K562 (cell line): ENCODE measurements at regions not wholly inside any gene's neighbourhood (a gene's known extent, or its start where the extent isn't known, plus 50 kb on each side); places are given as distances from the start of the nearest gene placed in this dataset.

Experiments used
- ATAC-seq: fragments of 200-7000 bp; cut with Tn5 transposase; 3 replicates; pipeline ENCODE4 v1.9.1; 2020; ENCODE audit warnings: moderate library complexity
- BruUV-seq: library from RNA; stranded (reverse); fragments of 400-500 nt; replicated peaks from 2 replicates; lab custom pipeline; 2021; lab: Mats Ljungman, UMichigan
- CTCF ChIA-PET: fragments of 300-600 bp; formaldehyde crosslinking; extraction: SDS; loops from one replicate; lab custom pipeline; 2021; ENCODE audit warnings: low intra/inter-chr PET ratio; lab: Yijun Ruan, JAX
- POLR2A ChIA-PET: fragments of 300-600, 350-650 bp; sonication (Branson Sonifier 250); formaldehyde crosslinking; extraction: SDS; loops from one replicate; lab custom pipeline; 2021; ENCODE audit warnings: antibody characterized with exemption, inconsistent platforms; lab: Yijun Ruan, JAX
- DNase-seq, 4 experiments: peaks; one replicate each; pipeline versions ENCODE4 v3.0.0 to v3.0.0-alpha.2; 2011 to 2018; ENCODE audit warnings: low spot score in 3 of 4, mixed read lengths in 3 of 4; ENCODE audit errors: extremely low read depth in 1 of 4
- FAIRE-seq: peaks from 2 replicates; lab custom pipeline; 2011; peaks lifted over from hg19 to GRCh38; lab: Jason Lieb, UNC
- H2AFZ ChIP-seq: 2 replicates; pipeline ENCODE4 v1.6.0; 2011; ENCODE audit warnings: low read depth, low read length, control low read depth, inconsistent platforms
- H3K27ac ChIP-seq: fragments of 200-600 bp; 3 replicates; pipeline ENCODE4 v1.8.0; 2011; ENCODE audit warnings: low read depth, mild to moderate bottlenecking, control low read depth, inconsistent platforms, low read length, moderate library complexity, mixed read lengths; ENCODE audit errors: extremely low read depth
- H3K27me3 ChIP-seq, 2 experiments: fragments of 300-600 bp in 1 of 2; 2 replicates in 1 of 2; 3 replicates in 1 of 2; pipeline versions ENCODE4 v1.6.0 to v1.8.0; 2011; ENCODE audit warnings: inconsistent platforms in 2 of 2, low read length in 2 of 2, mild to moderate bottlenecking in 1 of 2, mixed read lengths in 1 of 2, moderate library complexity in 1 of 2; ENCODE audit not compliant: control insufficient read depth in 2 of 2, insufficient read depth in 2 of 2
- H3K36me3 ChIP-seq: fragments of 300-600 bp; 3 replicates; pipeline ENCODE4 v1.8.0; 2011; ENCODE audit warnings: mild to moderate bottlenecking, low read length, inconsistent platforms; ENCODE audit not compliant: control insufficient read depth, insufficient read depth
- H3K4me1 ChIP-seq, 2 experiments: fragments of 200-600 bp in 1 of 2; replicated peaks in 1 of 2; 2 replicates in 1 of 2; 3 replicates in 1 of 2; pipeline versions ENCODE4 v1.5.1 to v1.8.0; 2011; ENCODE audit warnings: inconsistent platforms in 2 of 2, low read length in 2 of 2, mild to moderate bottlenecking in 1 of 2, mixed read lengths in 1 of 2, moderate library complexity in 1 of 2; ENCODE audit not compliant: control insufficient read depth in 2 of 2, insufficient read depth in 2 of 2
- H3K4me2 ChIP-seq: 2 replicates; pipeline ENCODE4 v1.6.1; 2011; ENCODE audit warnings: low read length, control low read depth, inconsistent platforms, mixed read lengths; ENCODE audit not compliant: insufficient read depth
- H3K4me3 ChIP-seq: fragments of 200-600 bp; sonication (generic), shearing (Covaris generic); 2 replicates; pipeline ENCODE4 v1.5.1; 2016; ENCODE audit warnings: control low read depth, inconsistent platforms
- H3K79me2 ChIP-seq: fragments of 200-600 bp; 3 replicates; pipeline ENCODE4 v1.8.0; 2011; ENCODE audit warnings: low read length, inconsistent platforms; ENCODE audit not compliant: control insufficient read depth, insufficient read depth
- H3K9ac ChIP-seq, 2 experiments: 2 replicates each; pipeline versions ENCODE4 v1.6.0 to v1.6.1; 2011; ENCODE audit warnings: low read depth in 2 of 2, low read length in 2 of 2, control low read depth in 1 of 2, inconsistent platforms in 1 of 2, mild to moderate bottlenecking in 1 of 2, mixed read lengths in 1 of 2; ENCODE audit not compliant: insufficient read depth in 1 of 2
- H3K9me1 ChIP-seq: one replicate; pipeline ENCODE4 v1.6.0; 2011; ENCODE audit warnings: inconsistent platforms, mild to moderate bottlenecking, low read length, moderate library complexity; ENCODE audit not compliant: control insufficient read depth, insufficient read depth
- H3K9me3 ChIP-seq: replicated peaks from 2 replicates; pipeline ENCODE4 v1.5.1; 2011; ENCODE audit warnings: low read depth, low read length, inconsistent platforms; ENCODE audit not compliant: control insufficient read depth, insufficient read depth
- H4K20me1 ChIP-seq: replicated peaks from 2 replicates; pipeline ENCODE4 v1.6.1; 2011; ENCODE audit warnings: low read length, inconsistent platforms, mixed read lengths; ENCODE audit not compliant: control insufficient read depth, insufficient read depth
- CEBPG ChIP-seq, 3 experiments: fragments of 200-800 bp in 1 of 3; sonication (Bioruptor generic) in 1 of 3; sonication (generic) in 1 of 3; formaldehyde crosslinking in 1 of 3; IDR thresholded peaks in 2 of 3; conservative IDR thresholded peaks in 1 of 3; 2 replicates each; pipeline versions ENCODE4 v1.6.1 to v1.8.0; 2016 to 2022; ENCODE audit warnings: missing compliant biosample characterization in 2 of 3, missing genetic modification characterization in 2 of 3, mild to moderate bottlenecking in 1 of 3, missing genetic modification reagents in 1 of 3
- CTBP1 ChIP-seq: fragments of 450-650 bp; IDR thresholded peaks from 2 replicates; pipeline ENCODE4 v1.6.1; 2016; ENCODE audit warnings: borderline replicate concordance
- EP300 ChIP-seq: IDR thresholded peaks from 2 replicates; pipeline ENCODE4 v1.6.1; 2012; ENCODE audit warnings: low read length, improper control_type of control experiment
- FOXJ2 ChIP-seq: fragments of 200-800 bp; sonication (Bioruptor generic); IDR thresholded peaks from 2 replicates; pipeline ENCODE4 v1.6.1; 2016; ENCODE audit warnings: missing genetic modification characterization, missing compliant biosample characterization
- L3MBTL2 ChIP-seq: fragments of 450-650 bp; IDR thresholded peaks from 2 replicates; pipeline ENCODE4 v1.6.1; 2016; ENCODE audit warnings: mild to moderate bottlenecking, moderate library complexity
- NR2C2 ChIP-seq, 2 experiments: fragments of 200-800 bp in 1 of 2; sonication (Bioruptor generic) in 1 of 2; sonication (generic) in 1 of 2; formaldehyde crosslinking in 1 of 2; IDR thresholded peaks; 2 replicates each; pipeline versions ENCODE4 v1.6.1 to v1.8.0; 2016 to 2022; ENCODE audit warnings: mild to moderate bottlenecking in 1 of 2, missing compliant biosample characterization in 1 of 2, missing genetic modification characterization in 1 of 2, missing genetic modification reagents in 1 of 2
- PML ChIP-seq: IDR thresholded peaks from 2 replicates; pipeline ENCODE4 v1.6.1; 2012; ENCODE audit warnings: low read length, inconsistent platforms
- POLR2B ChIP-seq: fragments of 450-650 bp; IDR thresholded peaks from 2 replicates; pipeline ENCODE4 v1.6.1; 2018; ENCODE audit warnings: low read depth; ENCODE audit not compliant: partially characterized antibody
- RBM14 ChIP-seq: fragments of 200-400 bp; formaldehyde crosslinking; IDR thresholded peaks from 2 replicates; pipeline ENCODE4 v1.6.1; 2018; ENCODE audit warnings: low read depth, mild to moderate bottlenecking, low read length, moderate library complexity, borderline replicate concordance; ENCODE audit not compliant: insufficient read depth
- RBM17 ChIP-seq: fragments of 200-400 bp; formaldehyde crosslinking; IDR thresholded peaks from 2 replicates; pipeline ENCODE4 v1.6.1; 2017; ENCODE audit warnings: low read depth, mild to moderate bottlenecking, low read length, borderline replicate concordance
- ZNF695 ChIP-seq: fragments of 450-650 bp; formaldehyde crosslinking; IDR thresholded peaks from 2 replicates; pipeline ENCODE4 v1.4.0; 2020; ENCODE audit warnings: mild to moderate bottlenecking, moderate library complexity
- ZNF764 ChIP-seq: fragments of 250-450 bp; sonication (Bioruptor Pico); IDR thresholded peaks from 2 replicates; pipeline ENCODE4 v1.4.0; 2020; ENCODE audit warnings: low read depth, mild to moderate bottlenecking, moderate library complexity
- WGBS: fragments of 100-300 bp; shearing (Covaris generic); methylation state at CpG from one replicate; pipeline ENCODE4 v1.1.6; 2016; ENCODE audit warnings: low coverage, mixed read lengths; ENCODE audit not compliant: insufficient coverage; ENCODE audit errors: missing lambda C conversion rate; 5-methylcytosine and 5-hydroxymethylcytosine counted together
- in situ Hi-C: fragments of 300-500 bp; cut with MboI; formaldehyde crosslinking; loops from 4 replicates; pipeline ENCODE4 v1.15.0; 2018; ENCODE audit warnings: inconsistent platforms, mixed read lengths
- intact Hi-C: fragments of 100-400 bp; cut with micrococcal nuclease; formaldehyde crosslinking; loops from 2 replicates; pipeline ENCODE4 v1.14.2; 2022
- TF ChIP-seq, protein P1 (sequence below): fragments of 250-450 bp; sonication (Bioruptor Pico); IDR thresholded peaks from 2 replicates; pipeline ENCODE4 v1.4.0; 2020
- TF ChIP-seq, protein P2 (sequence below): fragments of 450-650 bp; formaldehyde crosslinking; IDR thresholded peaks from 2 replicates; pipeline ENCODE4 v1.4.0; 2020; ENCODE audit warnings: mild to moderate bottlenecking

DNA sequence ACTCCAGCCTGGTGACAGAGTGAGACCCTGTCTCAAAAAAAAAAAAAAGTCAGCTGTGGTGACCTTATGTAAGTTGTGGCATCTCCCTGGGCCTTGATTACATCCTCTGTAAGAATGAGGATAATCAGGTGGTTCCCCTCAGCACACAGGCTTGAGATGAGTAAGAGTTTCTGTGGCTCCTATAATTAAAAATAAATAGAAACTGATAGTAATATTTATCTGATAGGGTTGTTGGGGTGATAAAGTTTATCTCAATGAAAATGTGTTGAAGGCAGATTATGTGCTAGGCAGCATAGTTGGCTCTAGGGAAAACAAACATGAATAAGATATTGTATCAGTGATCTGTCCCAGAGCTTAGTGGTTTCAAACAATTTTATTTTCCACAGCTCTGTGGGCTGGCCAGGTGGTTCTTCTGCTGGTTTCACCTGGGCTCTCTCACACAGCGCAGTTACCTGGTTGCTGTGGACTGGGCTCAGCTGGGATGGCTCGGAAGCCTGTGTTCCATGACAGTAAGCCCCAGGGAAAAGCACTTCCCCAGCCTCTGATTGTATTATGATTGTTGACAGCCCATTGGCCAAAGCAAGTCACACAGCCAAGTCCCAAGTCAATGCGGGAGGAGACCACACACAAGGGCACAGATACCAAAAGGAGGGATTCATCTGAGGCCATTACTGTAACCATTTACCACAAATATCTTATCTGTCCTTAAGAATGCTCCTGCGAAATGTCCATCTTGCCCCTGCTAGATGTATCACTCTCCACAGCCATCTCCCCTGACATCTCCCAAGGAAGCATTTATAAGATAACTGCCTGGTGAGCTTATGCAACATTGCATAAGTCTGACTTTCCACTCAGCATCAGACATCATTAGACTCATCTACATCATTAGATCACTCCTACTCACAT lies 151.7 kb downstream of the NUAK1 start:
- in situ Hi-C loops (no loop called here), intact Hi-C loops (no loop called here)
- Histone ChIP-seq H4K20me1 (0 out of 2 replicates have a peak, but pooled peaks cover 4% of the 10 kb centered on the region), H3K4me2 (no peak overlapping the region), H3K27ac (no peak overlapping the region), H3K9me1 (no peaks in the 10 kb centered on the region), H3K27me3 (peaks cover 0 to 13% of the 10 kb centered on the region in 2 experiments; a peak in 2 of 5 replicates), H2AFZ (no peak overlapping the region), H3K9ac (no peak overlapping the region), H3K36me3 (no peaks in the 10 kb centered on the region), H3K79me2 (no peaks in the 10 kb centered on the region), H3K4me3 (no peak overlapping the region), H3K4me1 (no peaks in the 10 kb centered on the region), H3K9me3 (no peaks in the 10 kb centered on the region)
- ChIA-PET POLR2A (interaction anchor here (1.0 kb wide), 1 partner anchor 9 kb away, joined by 3 read pairs; no protein-coding TSS in a partner anchor), CTCF (no interaction called here)
- DNase-seq (no peak), ATAC-seq (no peak), FAIRE-seq (no peak)
- BruUV-seq: no TSS peak
- WGBS: 5% methylated on average over 4 of the region's 4 CpGs
- TF ChIP-seq, protein P1, sequence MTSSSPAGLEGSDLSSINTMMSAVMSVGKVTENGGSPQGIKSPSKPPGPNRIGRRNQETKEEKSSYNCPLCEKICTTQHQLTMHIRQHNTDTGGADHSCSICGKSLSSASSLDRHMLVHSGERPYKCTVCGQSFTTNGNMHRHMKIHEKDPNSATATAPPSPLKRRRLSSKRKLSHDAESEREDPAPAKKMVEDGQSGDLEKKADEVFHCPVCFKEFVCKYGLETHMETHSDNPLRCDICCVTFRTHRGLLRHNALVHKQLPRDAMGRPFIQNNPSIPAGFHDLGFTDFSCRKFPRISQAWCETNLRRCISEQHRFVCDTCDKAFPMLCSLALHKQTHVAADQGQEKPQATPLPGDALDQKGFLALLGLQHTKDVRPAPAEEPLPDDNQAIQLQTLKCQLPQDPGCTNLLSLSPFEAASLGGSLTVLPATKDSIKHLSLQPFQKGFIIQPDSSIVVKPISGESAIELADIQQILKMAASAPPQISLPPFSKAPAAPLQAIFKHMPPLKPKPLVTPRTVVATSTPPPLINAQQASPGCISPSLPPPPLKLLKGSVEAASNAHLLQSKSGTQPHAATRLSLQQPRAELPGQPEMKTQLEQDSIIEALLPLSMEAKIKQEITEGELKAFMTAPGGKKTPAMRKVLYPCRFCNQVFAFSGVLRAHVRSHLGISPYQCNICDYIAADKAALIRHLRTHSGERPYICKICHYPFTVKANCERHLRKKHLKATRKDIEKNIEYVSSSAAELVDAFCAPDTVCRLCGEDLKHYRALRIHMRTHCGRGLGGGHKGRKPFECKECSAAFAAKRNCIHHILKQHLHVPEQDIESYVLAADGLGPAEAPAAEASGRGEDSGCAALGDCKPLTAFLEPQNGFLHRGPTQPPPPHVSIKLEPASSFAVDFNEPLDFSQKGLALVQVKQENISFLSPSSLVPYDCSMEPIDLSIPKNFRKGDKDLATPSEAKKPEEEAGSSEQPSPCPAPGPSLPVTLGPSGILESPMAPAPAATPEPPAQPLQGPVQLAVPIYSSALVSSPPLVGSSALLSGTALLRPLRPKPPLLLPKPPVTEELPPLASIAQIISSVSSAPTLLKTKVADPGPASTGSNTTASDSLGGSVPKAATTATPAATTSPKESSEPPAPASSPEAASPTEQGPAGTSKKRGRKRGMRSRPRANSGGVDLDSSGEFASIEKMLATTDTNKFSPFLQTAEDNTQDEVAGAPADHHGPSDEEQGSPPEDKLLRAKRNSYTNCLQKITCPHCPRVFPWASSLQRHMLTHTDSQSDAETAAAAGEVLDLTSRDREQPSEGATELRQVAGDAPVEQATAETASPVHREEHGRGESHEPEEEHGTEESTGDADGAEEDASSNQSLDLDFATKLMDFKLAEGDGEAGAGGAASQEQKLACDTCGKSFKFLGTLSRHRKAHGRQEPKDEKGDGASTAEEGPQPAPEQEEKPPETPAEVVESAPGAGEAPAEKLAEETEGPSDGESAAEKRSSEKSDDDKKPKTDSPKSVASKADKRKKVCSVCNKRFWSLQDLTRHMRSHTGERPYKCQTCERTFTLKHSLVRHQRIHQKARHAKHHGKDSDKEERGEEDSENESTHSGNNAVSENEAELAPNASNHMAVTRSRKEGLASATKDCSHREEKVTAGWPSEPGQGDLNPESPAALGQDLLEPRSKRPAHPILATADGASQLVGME: no peak
- TF ChIP-seq, protein P2, sequence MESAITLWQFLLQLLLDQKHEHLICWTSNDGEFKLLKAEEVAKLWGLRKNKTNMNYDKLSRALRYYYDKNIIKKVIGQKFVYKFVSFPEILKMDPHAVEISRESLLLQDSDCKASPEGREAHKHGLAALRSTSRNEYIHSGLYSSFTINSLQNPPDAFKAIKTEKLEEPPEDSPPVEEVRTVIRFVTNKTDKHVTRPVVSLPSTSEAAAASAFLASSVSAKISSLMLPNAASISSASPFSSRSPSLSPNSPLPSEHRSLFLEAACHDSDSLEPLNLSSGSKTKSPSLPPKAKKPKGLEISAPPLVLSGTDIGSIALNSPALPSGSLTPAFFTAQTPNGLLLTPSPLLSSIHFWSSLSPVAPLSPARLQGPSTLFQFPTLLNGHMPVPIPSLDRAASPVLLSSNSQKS (CRISPR knock-in tag): no peak
- TF ChIP-seq POLR2B (no peak), ZNF695 (CRISPR knock-in tag) (no peak), CEBPG (CRISPR knock-in tag; IDR thresholded peaks at IDR 0.05) (no peak), CEBPG (tag; conservative IDR thresholded peaks at IDR 0.05 in 1 of 2, IDR thresholded peaks at IDR 0.05 in 1 of 2) (peak; percentile 85 to 94), L3MBTL2 (0 out of 2 replicates have a peak, but pooled peaks have one; percentile 16), FOXJ2 (peak; percentile 66; the same call in 1 of the 2 replicates), PML (no peak), RBM14 (no peak), RBM17 (no peak), EP300 (peak; percentile 60; the same call in 1 of the 2 replicates), NR2C2 (CRISPR knock-in tag; IDR thresholded peaks at IDR 0.05) (no peak), NR2C2 (tag; IDR thresholded peaks at IDR 0.05) (peak; percentile 26; the same call in 1 of the 2 replicates), CTBP1 (peak; percentile 78), ZNF764 (no peak)
